Mesothelial cell of epicardium (in vitro differentiated cells): ENCODE measurements at regions not wholly inside any gene's neighbourhood (a gene's known extent, or its start where the extent isn't known, plus 50 kb on each side); places are given as distances from the start of the nearest gene placed in this dataset.

Experiments used
- DNase-seq, 2 experiments: peaks; one replicate each; pipeline ENCODE4 v3.0.0; 2021; ENCODE audit warnings: low spot score in 2 of 2; ENCODE audit not compliant: unreplicated experiment in 2 of 2
- H3K27ac Mint-ChIP-seq: 2 replicates; pipeline ENCODE4 v1.8.0; 2021; ENCODE audit warnings: mixed read lengths
- H3K27me3 Mint-ChIP-seq: 2 replicates; pipeline ENCODE4 v1.8.0; 2021; ENCODE audit warnings: low read depth, mixed read lengths
- H3K36me3 Mint-ChIP-seq: 2 replicates; pipeline ENCODE4 v1.8.0; 2021; ENCODE audit warnings: mixed read lengths
- H3K4me1 Mint-ChIP-seq: 2 replicates; pipeline ENCODE4 v1.8.0; 2021; ENCODE audit warnings: mixed read lengths
- H3K4me3 Mint-ChIP-seq: 2 replicates; pipeline ENCODE4 v1.8.0; 2021; ENCODE audit warnings: mild to moderate bottlenecking, moderate library complexity, mixed read lengths
- H3K9me3 Mint-ChIP-seq: 2 replicates; pipeline ENCODE4 v1.8.0; 2021; ENCODE audit warnings: mixed read lengths
- TF ChIP-seq, protein P1 (sequence below): fragments of 200-600 bp; sonication (generic); IDR thresholded peaks from one replicate; pipeline ENCODE4 v1.5.0; 2021; ENCODE audit warnings: antibody characterized with exemption; ENCODE audit not compliant: unreplicated experiment

DNA sequence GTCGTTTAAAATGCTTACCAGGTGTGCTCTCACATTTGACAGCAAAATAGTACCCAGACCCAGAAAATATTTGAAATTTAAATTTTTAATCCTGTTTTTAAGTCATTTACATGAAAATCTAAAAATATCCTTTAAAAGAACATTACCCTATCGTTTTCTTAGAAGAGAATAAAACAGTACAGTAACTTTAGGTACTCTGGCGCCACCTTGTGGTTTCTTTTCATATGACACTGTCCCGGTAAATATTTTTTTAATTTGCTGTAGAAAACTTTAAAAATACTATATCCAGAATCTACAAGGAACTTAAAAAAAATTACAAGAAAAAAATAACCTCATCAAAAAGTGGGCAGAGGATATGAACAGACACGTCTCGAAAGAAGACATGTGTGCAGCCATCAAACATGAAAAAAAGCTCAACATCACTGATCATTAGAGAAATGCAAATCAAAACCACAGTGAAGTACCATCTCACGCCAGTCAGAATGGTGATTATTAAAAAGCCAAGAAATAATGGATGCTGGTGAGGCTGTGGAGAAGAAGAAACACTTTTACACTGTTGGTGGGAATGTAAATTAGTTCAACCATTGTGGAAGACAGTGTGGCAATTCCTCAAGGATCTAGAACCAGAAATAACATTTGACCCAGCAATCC lies 129.2 kb downstream of the RGS21 start:
- Mint-ChIP-seq H3K27me3 (no peaks in the 10 kb centered on the region), H3K36me3 (no peaks in the 10 kb centered on the region), H3K27ac (no peak overlapping the region), H3K4me1 (peaks cover 11% of the 10 kb centered on the region), H3K4me3 (no peak overlapping the region), H3K9me3 (no peaks in the 10 kb centered on the region)
- TF ChIP-seq, protein P1, sequence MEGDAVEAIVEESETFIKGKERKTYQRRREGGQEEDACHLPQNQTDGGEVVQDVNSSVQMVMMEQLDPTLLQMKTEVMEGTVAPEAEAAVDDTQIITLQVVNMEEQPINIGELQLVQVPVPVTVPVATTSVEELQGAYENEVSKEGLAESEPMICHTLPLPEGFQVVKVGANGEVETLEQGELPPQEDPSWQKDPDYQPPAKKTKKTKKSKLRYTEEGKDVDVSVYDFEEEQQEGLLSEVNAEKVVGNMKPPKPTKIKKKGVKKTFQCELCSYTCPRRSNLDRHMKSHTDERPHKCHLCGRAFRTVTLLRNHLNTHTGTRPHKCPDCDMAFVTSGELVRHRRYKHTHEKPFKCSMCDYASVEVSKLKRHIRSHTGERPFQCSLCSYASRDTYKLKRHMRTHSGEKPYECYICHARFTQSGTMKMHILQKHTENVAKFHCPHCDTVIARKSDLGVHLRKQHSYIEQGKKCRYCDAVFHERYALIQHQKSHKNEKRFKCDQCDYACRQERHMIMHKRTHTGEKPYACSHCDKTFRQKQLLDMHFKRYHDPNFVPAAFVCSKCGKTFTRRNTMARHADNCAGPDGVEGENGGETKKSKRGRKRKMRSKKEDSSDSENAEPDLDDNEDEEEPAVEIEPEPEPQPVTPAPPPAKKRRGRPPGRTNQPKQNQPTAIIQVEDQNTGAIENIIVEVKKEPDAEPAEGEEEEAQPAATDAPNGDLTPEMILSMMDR: peak; percentile 97
- peak; percentile 30 to 73 for DNase-seq

DNA sequence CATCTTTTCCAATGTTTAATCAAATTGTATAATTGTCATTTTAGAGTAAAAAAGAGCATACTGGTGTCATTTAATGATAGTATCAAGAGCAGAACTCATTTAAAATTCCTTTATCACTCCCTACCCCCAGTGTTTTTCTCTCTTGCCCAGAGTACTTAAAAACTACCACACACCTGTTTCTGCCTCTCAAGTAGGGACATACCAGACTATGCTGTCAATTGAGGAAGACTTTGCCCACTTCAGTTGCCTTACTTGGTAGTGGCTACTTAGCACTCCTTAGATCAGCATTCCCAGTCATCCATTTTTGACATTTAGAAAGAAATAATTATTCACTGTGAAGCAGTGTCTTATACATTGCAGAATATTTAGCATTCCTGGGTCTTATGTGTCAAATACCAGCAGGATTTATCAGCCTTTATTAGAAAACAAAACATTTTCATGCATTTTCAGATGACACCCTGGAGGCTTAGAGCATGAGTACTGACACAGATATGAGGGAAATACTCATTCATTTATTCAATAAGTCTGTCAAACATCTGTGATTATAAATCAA lies 127.5 kb upstream of the RGS1 start:
- H3K36me3 Mint-ChIP-seq: no peaks in the 10 kb centered on the region
- no peak overlapping the region for H3K4me3 Mint-ChIP-seq
- no peaks in the 10 kb centered on the region for H3K27me3 Mint-ChIP-seq
- H3K27ac Mint-ChIP-seq: no peak overlapping the region
- TF ChIP-seq, protein P1: no peak
- peaks cover 19% of the 10 kb centered on the region for H3K4me1 Mint-ChIP-seq
- no peak for DNase-seq
- no peaks in the 10 kb centered on the region for H3K9me3 Mint-ChIP-seq

DNA sequence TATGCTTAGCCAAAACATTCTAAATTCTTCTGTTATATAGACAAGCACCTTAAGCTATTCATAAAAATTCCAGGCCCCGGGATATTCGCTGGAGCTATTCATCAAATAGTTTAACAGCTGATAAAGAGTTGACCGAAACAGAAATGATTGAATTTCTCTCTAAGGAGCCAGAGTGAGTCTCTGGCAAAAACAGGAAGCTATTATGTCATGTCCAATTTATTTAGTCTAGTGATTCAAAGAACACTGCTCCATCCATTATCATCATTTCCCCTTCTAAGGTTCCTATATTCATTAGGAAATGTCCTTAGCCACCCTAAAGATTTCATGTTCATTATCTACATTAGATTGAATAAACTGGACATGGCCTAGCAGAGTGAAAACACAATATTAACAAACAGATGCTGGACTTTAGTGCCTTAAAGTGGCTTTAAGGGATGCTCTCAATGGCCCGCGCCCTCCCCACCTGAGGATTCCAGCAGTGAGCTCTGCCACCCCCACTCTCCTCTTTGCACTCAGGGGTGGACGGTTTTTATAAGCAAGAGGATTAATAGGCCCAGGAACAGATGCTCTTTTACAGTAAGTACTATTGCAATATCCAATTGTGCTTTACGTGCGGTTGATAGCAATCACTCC lies 122.1 kb upstream of the RGS1 start:
- TF ChIP-seq, protein P1: no peak
- H3K4me1 Mint-ChIP-seq: peaks cover 23% of the 10 kb centered on the region
- no peaks in the 10 kb centered on the region for H3K9me3 Mint-ChIP-seq
- H3K4me3 Mint-ChIP-seq: no peak overlapping the region
- H3K27me3 Mint-ChIP-seq: no peaks in the 10 kb centered on the region
- no peak for DNase-seq
- peak overlapping the region; percentile 72 for H3K27ac Mint-ChIP-seq
- H3K36me3 Mint-ChIP-seq: no peaks in the 10 kb centered on the region

DNA sequence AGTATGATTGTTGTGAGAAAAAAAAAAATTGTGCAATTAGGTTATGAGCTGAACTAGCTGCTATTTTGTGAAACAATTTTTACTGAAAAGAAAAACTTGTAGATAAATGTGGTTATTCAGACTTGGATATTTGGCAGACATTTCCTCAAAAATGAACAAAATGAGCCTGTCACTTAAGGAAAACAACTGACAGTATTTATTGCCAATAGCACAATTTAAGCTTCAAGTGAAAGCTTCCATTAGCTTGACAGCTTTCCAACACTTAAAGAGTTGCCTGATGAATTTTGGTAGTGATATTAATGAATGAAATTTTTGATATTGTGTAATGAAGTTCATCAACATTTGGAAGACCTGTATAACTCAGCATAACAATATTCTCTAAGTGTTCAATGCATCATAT lies 116.1 kb upstream of the RGS1 start:
- DNase-seq: no peak
- H3K4me1 Mint-ChIP-seq: peaks cover 3% of the 10 kb centered on the region
- peaks cover 4% of the 10 kb centered on the region for H3K27me3 Mint-ChIP-seq
- no peaks in the 10 kb centered on the region for H3K36me3 Mint-ChIP-seq
- no peak overlapping the region for H3K27ac Mint-ChIP-seq
- H3K4me3 Mint-ChIP-seq: no peak overlapping the region
- TF ChIP-seq, protein P1: no peak
- H3K9me3 Mint-ChIP-seq: no peaks in the 10 kb centered on the region

DNA sequence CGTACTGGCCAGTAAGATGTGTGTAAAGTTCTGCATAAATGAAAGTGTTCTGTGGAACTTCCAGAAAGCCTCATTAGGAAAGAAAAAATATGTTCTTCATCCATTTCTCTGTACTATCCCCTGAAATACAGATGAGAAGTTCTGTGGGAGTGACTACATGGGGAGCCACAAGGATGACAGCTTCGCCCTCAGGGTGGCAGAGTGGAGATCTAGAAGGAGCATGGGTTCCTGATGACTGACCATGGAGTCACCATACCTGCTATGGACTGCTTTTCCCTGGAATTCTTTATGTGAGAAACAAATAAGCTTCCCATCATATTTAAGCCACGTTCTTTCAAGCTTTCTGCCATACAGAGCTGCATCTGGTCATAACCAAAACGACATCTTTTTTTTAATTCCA lies 113.9 kb upstream of the RGS1 start:
- no peak overlapping the region for H3K27ac Mint-ChIP-seq
- TF ChIP-seq, protein P1: no peak
- H3K9me3 Mint-ChIP-seq: peaks cover 11% of the 10 kb centered on the region
- peaks cover 4% of the 10 kb centered on the region for H3K27me3 Mint-ChIP-seq
- DNase-seq: no peak
- H3K36me3 Mint-ChIP-seq: no peaks in the 10 kb centered on the region
- no peak overlapping the region for H3K4me3 Mint-ChIP-seq
- no peaks in the 10 kb centered on the region for H3K4me1 Mint-ChIP-seq
